Esophagus muscularis mucosa (tissue), 3 donors: ENCODE measurements at regions not wholly inside any gene's neighbourhood (a gene's known extent, or its start where the extent isn't known, plus 50 kb on each side); places are given as distances from the start of the nearest gene placed in this dataset.

Experiments used
- CTCF ChIP-seq, 3 experiments: fragments of 200-600 bp in 2 of 3; fragments of 450-650 bp in 1 of 3; sonication (generic) in 2 of 3; IDR thresholded peaks; one replicate each; pipeline ENCODE4 v1.5.1; 2017 to 2019; ENCODE audit warnings: antibody characterized with exemption in 3 of 3, mild to moderate bottlenecking in 2 of 3, moderate library complexity in 1 of 3
- POLR2AphosphoS5 ChIP-seq, 2 donors: sonication (generic); formaldehyde crosslinking; IDR thresholded peaks; one replicate each; pipeline ENCODE4 v1.6.1; 2017; ENCODE audit warnings: antibody characterized with exemption in 2 of 2

- TF ChIP-seq CTCF (IDR thresholded peaks at IDR 0.05): no peak
- no peak for TF ChIP-seq POLR2AphosphoS5 (IDR thresholded peaks at IDR 0.05)
Measured at GRCh38 chr3:115401851-115402501, 221.3 kb upstream of the GAP43 start.
